ENCODE measurements at regions not wholly inside any gene's neighbourhood (a gene's known extent, or its start where the extent isn't known, plus 50 kb on each side); places are given as distances from the start of the nearest gene placed in this dataset. TPM values are rescaled to one million over a fixed set of nuclear protein-coding genes. Genes with fewer than 3 reads are reported as not detected.

Small RNA genes in the stretch of these regions (small RNA-seq; reads per million reads assigned to genes)
- gene MIR5186: not detected

All from Karpas-422 (cell line).